ENCODE measurements at regions not wholly inside any gene's neighbourhood (a gene's known extent, or its start where the extent isn't known, plus 50 kb on each side); places are given as distances from the start of the nearest gene placed in this dataset.

DNA sequence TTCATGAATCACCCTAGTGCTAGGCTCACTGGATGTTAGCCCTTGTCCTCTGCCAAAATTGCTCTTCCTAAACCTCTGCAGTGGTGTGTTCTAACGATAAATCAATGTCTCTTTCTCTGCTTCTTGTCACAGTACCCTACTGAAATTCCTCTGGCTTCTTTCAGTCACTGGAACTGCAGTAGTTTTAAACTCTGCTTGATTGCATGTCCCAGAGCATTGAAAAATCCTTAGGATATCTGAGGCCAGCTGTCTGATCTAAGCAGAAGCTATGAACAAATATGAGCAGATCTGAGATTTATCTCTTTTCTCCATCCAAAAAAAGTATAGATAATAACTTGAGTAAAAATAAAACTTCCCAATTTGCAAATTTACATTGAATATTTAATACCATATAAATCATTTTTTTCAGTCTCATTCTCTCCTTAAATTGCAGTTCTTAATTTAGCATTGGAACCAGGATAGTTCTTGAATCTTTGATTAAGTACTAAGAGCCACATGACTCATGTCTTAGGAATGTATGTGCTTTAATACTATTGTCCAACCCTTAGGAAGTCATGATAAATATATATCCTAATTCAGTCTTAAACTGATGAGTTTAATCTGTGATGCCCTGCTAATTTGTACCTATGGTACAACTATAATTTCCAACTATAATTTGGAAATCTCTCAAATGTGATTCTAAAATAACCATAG is 169.7 kb downstream of the PDHA2 start:
- Histone ChIP-seq H3K4me1 (no peaks in the 10 kb centered on the region), H3K9me3 (no peaks in the 10 kb centered on the region), H3K27me3 (replicated peaks; ENCODE audit: control insufficient read depth, insufficient read depth, low read length) (no peaks in the 10 kb centered on the region), H3K4me3 (ENCODE audit: low read depth, low read length) (no peak overlapping the region), H3K36me3 (ENCODE audit: control insufficient read depth, insufficient read depth, low read length) (no peaks in the 10 kb centered on the region)
- ChIA-PET POLR2A (no interaction called here), CTCF (no interaction called here)
- peaks cover 3% of the 10 kb centered on the region for H3K27me3 Mint-ChIP-seq (ENCODE audit: insufficient read depth, unreplicated experiment)
- H3K4me3 Mint-ChIP-seq (ENCODE audit: unreplicated experiment), result no peak overlapping the region
- H3K4me1 Mint-ChIP-seq (ENCODE audit: low read depth, unreplicated experiment), result no peaks in the 10 kb centered on the region
- H3K9me3 Mint-ChIP-seq (ENCODE audit: unreplicated experiment), result no peaks in the 10 kb centered on the region
- DNase-seq, result no peak
- TF ChIP-seq, protein P1, sequence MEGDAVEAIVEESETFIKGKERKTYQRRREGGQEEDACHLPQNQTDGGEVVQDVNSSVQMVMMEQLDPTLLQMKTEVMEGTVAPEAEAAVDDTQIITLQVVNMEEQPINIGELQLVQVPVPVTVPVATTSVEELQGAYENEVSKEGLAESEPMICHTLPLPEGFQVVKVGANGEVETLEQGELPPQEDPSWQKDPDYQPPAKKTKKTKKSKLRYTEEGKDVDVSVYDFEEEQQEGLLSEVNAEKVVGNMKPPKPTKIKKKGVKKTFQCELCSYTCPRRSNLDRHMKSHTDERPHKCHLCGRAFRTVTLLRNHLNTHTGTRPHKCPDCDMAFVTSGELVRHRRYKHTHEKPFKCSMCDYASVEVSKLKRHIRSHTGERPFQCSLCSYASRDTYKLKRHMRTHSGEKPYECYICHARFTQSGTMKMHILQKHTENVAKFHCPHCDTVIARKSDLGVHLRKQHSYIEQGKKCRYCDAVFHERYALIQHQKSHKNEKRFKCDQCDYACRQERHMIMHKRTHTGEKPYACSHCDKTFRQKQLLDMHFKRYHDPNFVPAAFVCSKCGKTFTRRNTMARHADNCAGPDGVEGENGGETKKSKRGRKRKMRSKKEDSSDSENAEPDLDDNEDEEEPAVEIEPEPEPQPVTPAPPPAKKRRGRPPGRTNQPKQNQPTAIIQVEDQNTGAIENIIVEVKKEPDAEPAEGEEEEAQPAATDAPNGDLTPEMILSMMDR (IDR thresholded peaks at IDR 0.05; ENCODE audit: insufficient read depth in 1 of 2, low read depth in 1 of 2, low read length in 1 of 2, severe bottlenecking in 1 of 2, unreplicated experiment in 1 of 2), result no peak
- intact Hi-C loops (cut with micrococcal nuclease; ENCODE audit: unreplicated experiment), result loop anchor here (1.0 kb wide), 1 partner anchor 40 kb away; no protein-coding TSS in a partner anchor
- no TSS peak for BruUV-seq (replicated peaks)
- H3K36me3 Mint-ChIP-seq (ENCODE audit: insufficient read depth, unreplicated experiment), result no peaks in the 10 kb centered on the region
- H3K27ac Mint-ChIP-seq (ENCODE audit: unreplicated experiment), result no peak overlapping the region

DNA sequence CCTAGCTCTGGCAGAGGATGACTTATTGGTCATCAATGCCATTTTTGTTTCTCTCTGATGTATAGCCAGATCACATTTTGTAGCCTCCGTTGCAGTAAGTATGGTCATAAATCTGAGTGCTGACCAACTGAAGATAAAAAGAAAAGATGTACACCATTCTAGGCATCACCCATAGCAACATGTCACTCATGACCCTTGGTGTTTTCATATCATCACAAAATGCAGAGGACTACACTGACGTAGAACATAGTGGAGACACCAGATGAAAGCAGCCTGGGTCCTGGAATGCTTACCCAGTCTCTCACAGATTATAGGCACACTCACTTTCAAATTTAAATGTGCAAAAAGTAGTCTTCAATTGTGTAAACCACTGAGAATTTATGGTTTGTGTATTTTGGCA is 172.8 kb downstream of the PDHA2 start:
- Mint-ChIP-seq H3K4me3 (ENCODE audit: unreplicated experiment) (no peak overlapping the region), H3K36me3 (ENCODE audit: insufficient read depth, unreplicated experiment) (no peaks in the 10 kb centered on the region), H3K9me3 (ENCODE audit: unreplicated experiment) (no peaks in the 10 kb centered on the region), H3K4me1 (ENCODE audit: low read depth, unreplicated experiment) (no peaks in the 10 kb centered on the region), H3K27me3 (ENCODE audit: insufficient read depth, unreplicated experiment) (peaks cover 3% of the 10 kb centered on the region), H3K27ac (ENCODE audit: unreplicated experiment) (no peak overlapping the region)
- Histone ChIP-seq H3K9me3 (no peaks in the 10 kb centered on the region), H3K36me3 (ENCODE audit: control insufficient read depth, insufficient read depth, low read length) (no peaks in the 10 kb centered on the region), H3K4me3 (ENCODE audit: low read depth, low read length) (no peak overlapping the region), H3K27me3 (replicated peaks; ENCODE audit: control insufficient read depth, insufficient read depth, low read length) (no peaks in the 10 kb centered on the region), H3K4me1 (no peaks in the 10 kb centered on the region)
- no peak for DNase-seq
- TF ChIP-seq, protein P1 (IDR thresholded peaks at IDR 0.05; ENCODE audit: insufficient read depth in 1 of 2, low read depth in 1 of 2, low read length in 1 of 2, severe bottlenecking in 1 of 2, unreplicated experiment in 1 of 2), result no peak
- ChIA-PET CTCF (no interaction called here), POLR2A (no interaction called here)
- intact Hi-C loops (cut with micrococcal nuclease; ENCODE audit: unreplicated experiment), result no loop called here
- BruUV-seq (replicated peaks), result no TSS peak

DNA sequence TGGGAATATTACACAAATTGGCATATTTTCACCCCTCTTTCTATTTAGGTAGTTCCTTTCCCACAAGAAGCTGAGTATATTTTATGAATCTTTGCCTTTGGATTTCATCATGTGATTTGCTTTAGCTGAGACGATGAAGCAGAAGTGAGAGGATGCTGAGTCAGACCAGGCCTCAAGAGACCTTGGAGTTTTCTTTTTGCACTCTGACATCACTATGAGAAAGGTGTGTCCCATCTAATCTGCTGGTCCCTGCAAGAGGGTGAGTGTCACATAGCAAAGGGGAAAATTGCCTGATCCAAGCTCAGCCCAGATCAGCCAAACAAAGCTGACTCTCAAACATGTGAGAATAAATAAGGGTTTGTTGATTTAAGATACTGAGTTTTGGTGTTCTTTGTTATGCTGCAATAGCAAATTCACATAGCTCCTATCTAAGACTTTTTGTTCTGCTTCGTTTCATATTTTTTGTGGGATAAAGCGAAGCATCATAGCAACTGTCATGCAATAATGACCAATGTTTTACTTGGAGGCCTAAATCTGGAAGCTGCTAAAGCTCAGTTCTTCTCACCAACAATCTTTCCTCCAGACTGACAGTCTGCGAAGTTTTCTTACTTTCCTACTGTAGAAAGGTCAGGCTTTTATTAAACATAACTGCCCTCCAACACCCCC is 176.9 kb downstream of the PDHA2 start:
- H3K27me3 ChIP-seq (replicated peaks; ENCODE audit: control insufficient read depth, insufficient read depth, low read length), result no peaks in the 10 kb centered on the region
- no peak for DNase-seq
- intact Hi-C loops (cut with micrococcal nuclease; ENCODE audit: unreplicated experiment), result no loop called here
- no peak overlapping the region for H3K4me3 ChIP-seq (ENCODE audit: low read depth, low read length)
- no peaks in the 10 kb centered on the region for H3K9me3 ChIP-seq
- TF ChIP-seq, protein P1 (IDR thresholded peaks at IDR 0.05; ENCODE audit: insufficient read depth in 1 of 2, low read depth in 1 of 2, low read length in 1 of 2, severe bottlenecking in 1 of 2, unreplicated experiment in 1 of 2), result no peak
- no peaks in the 10 kb centered on the region for H3K27me3 Mint-ChIP-seq (ENCODE audit: insufficient read depth, unreplicated experiment)
- H3K4me1 Mint-ChIP-seq (ENCODE audit: low read depth, unreplicated experiment), result no peaks in the 10 kb centered on the region
- no TSS peak for BruUV-seq (replicated peaks)
- H3K4me3 Mint-ChIP-seq (ENCODE audit: unreplicated experiment), result no peak overlapping the region
- no peaks in the 10 kb centered on the region for H3K9me3 Mint-ChIP-seq (ENCODE audit: unreplicated experiment)
- no peak overlapping the region for H3K27ac Mint-ChIP-seq (ENCODE audit: unreplicated experiment)
- no peaks in the 10 kb centered on the region for H3K36me3 ChIP-seq (ENCODE audit: control insufficient read depth, insufficient read depth, low read length)
- H3K36me3 Mint-ChIP-seq (ENCODE audit: insufficient read depth, unreplicated experiment), result no peaks in the 10 kb centered on the region
- POLR2A ChIA-PET, result interaction anchor here (0.6 kb wide), 1 partner anchor 46 kb away, joined by 3 read pairs; no protein-coding TSS in a partner anchor
- CTCF ChIA-PET, result no interaction called here
- no peaks in the 10 kb centered on the region for H3K4me1 ChIP-seq
